ENCODE measurements at regions not wholly inside any gene's neighbourhood (a gene's known extent, or its start where the extent isn't known, plus 50 kb on each side); places are given as distances from the start of the nearest gene placed in this dataset.

- POLR2A ChIA-PET (ENCODE audit: unreplicated experiment) = no interaction called here
- intact Hi-C loops (cut with micrococcal nuclease) = loop anchor here (10.0 kb wide), 1 partner anchor 138 kb away; no protein-coding TSS in a partner anchor
- Histone ChIP-seq H3K4me3 (ENCODE audit: low read length) (no peak overlapping the region), H3K27me3 (ENCODE audit: low read length) (no peaks in the 10 kb centered on the region), H3K9me3 (ENCODE audit: low read length) (no peaks in the 10 kb centered on the region), H3F3A (ENCODE audit: low read length, unreplicated experiment) (no peaks in the 10 kb centered on the region), H3K27ac (ENCODE audit: low read length) (no peak overlapping the region), H3K4me2 (ENCODE audit: low read length) (no peak overlapping the region), H3K36me3 (ENCODE audit: low read depth, low read length) (no peaks in the 10 kb centered on the region), H3K4me1 (ENCODE audit: insufficient read depth, low read length) (peaks cover 40% of the 10 kb centered on the region), H3K9me2 (replicated peaks; ENCODE audit: low read length) (no peaks in the 10 kb centered on the region), H2AFZ (ENCODE audit: low read length) (no peak overlapping the region), H3K9ac (ENCODE audit: low read length) (no peak overlapping the region), H4K20me1 (ENCODE audit: low read length) (no peaks in the 10 kb centered on the region), H3K79me2 (ENCODE audit: low read length) (no peaks in the 10 kb centered on the region)
- CTCF ChIA-PET = no interaction called here
- ATAC-seq (no peak), DNase-seq (no peak)
- BruUV-seq (replicated peaks) = no TSS peak
- TF ChIP-seq CTCF (conservative IDR thresholded peaks at IDR 0.05; ENCODE audit: low read depth, low read length) = no peak
- no peak for TF ChIP-seq EZH2phosphoT487 (IDR thresholded peaks at IDR 0.05; ENCODE audit: borderline replicate concordance, low read length)
- TF ChIP-seq EZH2 (IDR thresholded peaks at IDR 0.05; ENCODE audit: low read length, unreplicated experiment) = no peak
These were observed 849.6 kb upstream of the MAP3K7 start for GRCh38 chr6:91436448-91436847.

GRCh38 chr6:91435630-91436029 is 848.8 kb upstream of the MAP3K7 start:
- H3K4me1 ChIP-seq (ENCODE audit: insufficient read depth, low read length) = peaks cover 35% of the 10 kb centered on the region
- H2AFZ ChIP-seq (ENCODE audit: low read length) = no peak overlapping the region
- POLR2A ChIA-PET (ENCODE audit: unreplicated experiment) = interaction anchor here (0.7 kb wide), 1 partner anchor 41 kb away, joined by 9 read pairs; no protein-coding TSS in a partner anchor
- DNase-seq = peak; percentile 17
- no peak overlapping the region for H3K27ac ChIP-seq (ENCODE audit: low read length)
- TF ChIP-seq CTCF (conservative IDR thresholded peaks at IDR 0.05; ENCODE audit: low read depth, low read length) = no peak
- no peak for TF ChIP-seq EZH2 (IDR thresholded peaks at IDR 0.05; ENCODE audit: low read length, unreplicated experiment)
- TF ChIP-seq EZH2phosphoT487 (IDR thresholded peaks at IDR 0.05; ENCODE audit: borderline replicate concordance, low read length) = no peak
- no peaks in the 10 kb centered on the region for H3K79me2 ChIP-seq (ENCODE audit: low read length)
- intact Hi-C loops (cut with micrococcal nuclease) = loop anchor here (10.0 kb wide), 1 partner anchor 139 kb away; no protein-coding TSS in a partner anchor
- no peaks in the 10 kb centered on the region for H3K9me3 ChIP-seq (ENCODE audit: low read length)
- ATAC-seq = no peak
- no TSS peak for BruUV-seq (replicated peaks)
- H3K4me3 ChIP-seq (ENCODE audit: low read length) = no peak overlapping the region
- CTCF ChIA-PET = no interaction called here
- no peaks in the 10 kb centered on the region for H3K36me3 ChIP-seq (ENCODE audit: low read depth, low read length)
- no peaks in the 10 kb centered on the region for H4K20me1 ChIP-seq (ENCODE audit: low read length)
- H3K9me2 ChIP-seq (replicated peaks; ENCODE audit: low read length) = no peaks in the 10 kb centered on the region
- no peak overlapping the region for H3K4me2 ChIP-seq (ENCODE audit: low read length)
- H3K9ac ChIP-seq (ENCODE audit: low read length) = no peak overlapping the region
- no peaks in the 10 kb centered on the region for H3K27me3 ChIP-seq (ENCODE audit: low read length)
- no peaks in the 10 kb centered on the region for H3F3A ChIP-seq (ENCODE audit: low read length, unreplicated experiment)

- intact Hi-C loops (cut with micrococcal nuclease) = loop anchor here (10.0 kb wide), 1 partner anchor 140 kb away; no protein-coding TSS in a partner anchor
- Histone ChIP-seq H3K36me3 (ENCODE audit: low read depth, low read length) (no peaks in the 10 kb centered on the region), H3K9ac (ENCODE audit: low read length) (no peak overlapping the region), H3K4me1 (ENCODE audit: insufficient read depth, low read length) (peaks cover 34% of the 10 kb centered on the region), H3K4me2 (ENCODE audit: low read length) (no peak overlapping the region), H3K4me3 (ENCODE audit: low read length) (no peak overlapping the region), H3K27me3 (ENCODE audit: low read length) (no peaks in the 10 kb centered on the region), H3K9me3 (ENCODE audit: low read length) (no peaks in the 10 kb centered on the region), H3K27ac (ENCODE audit: low read length) (no peak overlapping the region), H2AFZ (ENCODE audit: low read length) (no peak overlapping the region), H3K9me2 (replicated peaks; ENCODE audit: low read length) (no peaks in the 10 kb centered on the region), H3K79me2 (ENCODE audit: low read length) (no peaks in the 10 kb centered on the region), H3F3A (ENCODE audit: low read length, unreplicated experiment) (no peaks in the 10 kb centered on the region), H4K20me1 (ENCODE audit: low read length) (no peaks in the 10 kb centered on the region)
- ChIA-PET POLR2A (ENCODE audit: unreplicated experiment) (no interaction called here), CTCF (no interaction called here)
- no TSS peak for BruUV-seq (replicated peaks)
- ATAC-seq (no peak), DNase-seq (no peak)
- TF ChIP-seq EZH2phosphoT487 (IDR thresholded peaks at IDR 0.05; ENCODE audit: borderline replicate concordance, low read length) (no peak), EZH2 (IDR thresholded peaks at IDR 0.05; ENCODE audit: low read length, unreplicated experiment) (no peak), CTCF (conservative IDR thresholded peaks at IDR 0.05; ENCODE audit: low read depth, low read length) (no peak)
These were observed 847.7 kb upstream of the MAP3K7 start for GRCh38 chr6:91434576-91434975.

Data from PC-3 (cell line).